ENCODE measurements at regions not wholly inside any gene's neighbourhood (a gene's known extent, or its start where the extent isn't known, plus 50 kb on each side); places are given as distances from the start of the nearest gene placed in this dataset.
A peak's percentile ranks its signal among the peaks of the same experiment; 100 is the strongest.
"Not testable (repeated sequence)": the region's sequence is repeated elsewhere in the genome, so short reads cannot be mapped to it uniquely, and the experiment has no call there.

DNA sequence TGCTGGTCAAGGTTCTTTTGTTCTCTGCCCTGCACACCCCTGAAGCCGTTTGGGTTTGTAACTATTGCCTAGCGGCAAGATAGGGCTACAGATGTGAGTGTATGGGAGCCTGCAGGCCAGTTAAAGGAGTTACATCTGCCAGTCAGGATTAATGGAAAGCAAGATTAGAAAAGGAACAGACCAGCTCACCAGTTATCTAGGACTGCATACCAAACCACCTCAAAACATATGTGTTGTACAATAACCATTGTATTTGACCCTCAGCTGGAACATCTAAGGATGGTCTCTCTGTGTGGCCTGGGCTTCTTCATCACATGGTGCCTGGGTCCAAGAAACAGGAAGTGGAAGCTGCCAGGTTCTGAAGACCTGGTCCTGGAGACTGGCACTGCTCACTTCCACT, 52.5 kb upstream of the FBXO28 start:
- DNase-seq, result no peak

DNA sequence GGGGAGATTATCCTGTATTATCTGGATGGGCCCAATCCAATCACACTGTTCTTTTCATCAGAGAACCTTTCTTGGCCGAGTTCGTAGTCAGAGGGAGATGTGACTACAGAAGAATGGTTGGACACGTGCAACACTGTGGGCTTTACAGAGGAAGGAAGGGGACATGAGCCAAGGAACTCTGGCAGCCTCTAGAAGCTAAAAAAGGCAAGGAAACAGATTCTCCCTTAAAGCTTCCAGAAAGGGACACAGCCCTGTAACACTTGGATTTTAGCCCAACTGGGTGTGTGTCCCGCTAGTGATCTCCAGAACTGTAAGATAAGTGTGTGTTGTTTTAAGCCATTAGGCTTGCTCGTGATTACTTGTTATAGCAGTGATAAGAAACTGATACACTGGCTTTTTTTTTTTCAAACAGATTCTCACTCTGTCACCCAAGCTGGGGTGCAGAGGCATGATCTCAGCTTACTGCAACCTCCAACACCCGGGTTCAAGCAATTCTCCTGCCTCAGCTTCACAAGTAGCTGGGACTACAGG, 53.9 kb upstream of the FBXO28 start:
- no peak for DNase-seq

DNA sequence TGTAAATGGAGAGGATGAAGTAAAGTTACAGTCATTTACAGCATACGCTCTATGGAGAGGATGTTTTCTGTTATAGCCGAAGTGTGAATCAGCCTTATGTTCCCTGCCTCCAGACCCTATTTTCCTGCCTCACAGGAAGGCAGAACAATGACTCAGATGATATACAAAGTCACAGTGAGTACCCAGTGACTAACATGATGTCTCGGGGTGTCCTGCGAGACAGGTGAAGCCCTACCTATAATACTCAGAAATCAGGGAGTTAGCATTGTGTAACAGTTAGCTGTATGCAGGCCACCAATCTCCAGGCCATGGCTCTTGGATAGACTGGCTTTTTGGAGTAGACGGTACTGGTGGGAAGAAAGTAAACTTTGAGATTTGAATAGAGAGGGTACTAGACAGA, 55.6 kb upstream of the FBXO28 start:
- DNase-seq, result peak; percentile 21

DNA sequence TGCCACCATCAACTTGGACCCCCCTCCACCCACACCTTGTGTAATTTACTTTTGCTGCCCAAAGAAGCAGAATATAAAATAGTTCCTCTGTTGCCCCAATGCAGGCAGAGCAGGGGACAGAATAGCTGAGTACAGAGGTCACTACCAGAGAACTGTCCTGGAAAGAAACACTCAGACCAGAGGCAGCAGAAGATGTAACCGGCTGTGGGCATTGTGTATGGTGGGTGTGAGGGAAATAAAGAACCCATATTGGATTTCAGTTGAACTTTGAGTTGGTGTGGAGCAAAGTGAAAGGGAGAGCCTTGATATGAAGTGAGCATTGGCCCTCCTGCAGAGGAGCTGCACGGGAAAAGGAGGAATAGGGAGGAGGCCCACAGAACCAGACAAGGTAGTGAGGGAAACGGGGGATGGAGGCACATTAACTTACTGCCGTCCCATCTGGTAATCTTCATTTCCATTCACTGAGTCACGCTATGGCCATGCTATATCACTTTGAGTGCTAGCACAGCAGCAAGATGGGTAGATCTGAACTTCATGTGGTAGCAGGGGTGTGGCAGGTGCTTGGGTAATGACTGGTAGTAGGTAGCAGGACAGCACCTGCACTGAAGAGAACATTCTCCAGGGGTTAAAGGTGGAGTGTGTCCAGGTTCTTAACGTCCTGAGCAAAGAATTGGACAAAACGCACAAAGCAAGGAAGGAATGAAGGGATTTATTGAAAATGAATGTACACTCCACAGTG, 56.3 kb upstream of the FBXO28 start:
- DNase-seq, result no peak

DNA sequence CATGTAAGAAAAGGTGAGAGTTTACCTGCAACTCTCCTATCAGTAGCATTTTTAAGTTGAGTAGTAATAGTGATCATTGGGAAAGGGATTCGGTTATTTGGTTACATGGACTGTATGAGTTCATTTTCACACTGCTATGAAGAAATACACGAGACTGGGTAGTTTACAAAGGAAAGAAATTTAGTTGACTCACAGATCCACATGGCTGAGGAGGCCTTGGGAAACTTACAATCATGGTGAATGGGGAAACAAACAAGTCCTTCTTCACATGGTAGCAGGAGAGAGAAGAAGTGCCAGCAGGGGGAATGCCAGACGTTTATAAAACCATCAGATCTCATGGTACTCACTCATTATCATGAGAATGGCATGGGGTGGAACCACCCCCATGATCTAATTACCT, 59.3 kb upstream of the FBXO28 start:
- no peak for DNase-seq

DNA sequence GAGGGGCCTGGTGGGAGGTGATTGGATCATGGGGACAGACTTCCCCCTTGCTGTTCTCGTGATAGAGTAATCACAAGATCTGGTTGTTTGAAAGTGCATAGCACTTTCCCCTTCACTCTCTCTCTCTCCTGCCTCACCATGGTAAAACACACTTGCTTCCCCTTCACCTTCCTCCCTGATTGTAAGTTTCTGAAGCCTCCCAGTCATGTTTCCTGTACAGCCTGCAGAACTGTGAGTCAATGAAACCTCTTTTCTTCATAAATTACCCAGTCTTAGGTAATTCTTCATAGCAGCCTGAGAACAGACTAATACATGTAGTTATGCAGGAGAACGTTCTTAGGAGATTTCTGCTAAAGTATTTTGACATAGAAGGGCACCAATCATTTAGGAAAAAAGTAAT, 59.9 kb upstream of the FBXO28 start:
- no peak for DNase-seq

DNA sequence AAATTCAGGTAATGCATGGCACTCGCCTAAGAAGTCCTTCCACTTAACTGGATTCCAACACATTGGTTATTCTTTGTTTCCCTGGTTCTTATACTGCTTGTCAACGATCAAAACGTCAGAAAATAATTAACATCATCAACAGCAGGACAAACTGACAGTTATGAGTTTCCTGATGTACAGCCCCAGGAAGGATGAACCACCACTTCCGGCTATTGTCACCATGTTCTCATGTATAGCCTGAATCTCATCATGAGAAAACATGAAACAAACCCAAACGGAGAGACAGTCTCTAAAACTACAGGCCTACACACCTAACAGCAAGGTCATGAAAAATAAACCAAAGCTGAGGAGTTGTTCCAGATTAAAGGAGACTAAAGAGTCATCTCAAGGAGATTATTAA, 60.5 kb upstream of the FBXO28 start:
- DNase-seq, result no peak

DNA sequence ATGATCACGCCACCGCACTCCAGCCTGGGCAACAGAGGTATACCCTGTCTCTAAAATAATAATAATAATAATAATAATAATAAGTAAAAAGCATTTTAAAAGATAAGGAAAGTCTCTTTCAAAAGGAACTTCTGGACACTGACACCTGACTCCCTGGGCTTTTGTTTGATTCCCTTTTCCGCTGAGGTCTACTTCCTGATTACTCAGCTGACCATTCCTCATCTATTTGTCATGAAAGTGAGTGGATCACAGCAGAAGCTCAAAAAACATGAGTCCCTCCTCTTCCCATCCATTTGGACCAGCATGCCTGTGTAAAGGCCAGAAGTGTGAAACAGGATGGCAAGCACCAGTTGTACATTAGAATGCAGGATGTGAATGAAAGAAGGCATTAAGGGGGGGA, 61.1 kb upstream of the FBXO28 start:
- peak; percentile 75 for DNase-seq

DNA sequence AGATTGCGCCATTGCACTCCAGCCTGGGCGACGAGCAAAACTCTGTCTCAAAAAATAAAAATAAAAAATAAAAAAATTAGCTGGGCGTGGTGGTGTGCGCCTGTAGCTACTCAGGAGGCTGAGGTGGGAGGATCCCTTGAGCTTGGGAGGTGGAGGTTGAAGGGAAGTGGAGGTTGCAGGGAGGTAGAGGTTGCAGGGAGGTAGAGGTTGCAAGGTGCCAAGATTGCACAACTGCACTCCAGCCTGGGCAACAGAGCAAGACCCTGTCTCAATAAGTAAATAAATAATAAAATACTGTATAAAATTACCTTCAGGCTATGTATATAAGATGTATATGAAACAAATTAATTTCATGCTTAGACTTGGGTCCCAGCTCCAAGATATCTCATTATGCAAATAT, 62.1 kb upstream of the FBXO28 start:
- not testable (repeated sequence) for DNase-seq

DNA sequence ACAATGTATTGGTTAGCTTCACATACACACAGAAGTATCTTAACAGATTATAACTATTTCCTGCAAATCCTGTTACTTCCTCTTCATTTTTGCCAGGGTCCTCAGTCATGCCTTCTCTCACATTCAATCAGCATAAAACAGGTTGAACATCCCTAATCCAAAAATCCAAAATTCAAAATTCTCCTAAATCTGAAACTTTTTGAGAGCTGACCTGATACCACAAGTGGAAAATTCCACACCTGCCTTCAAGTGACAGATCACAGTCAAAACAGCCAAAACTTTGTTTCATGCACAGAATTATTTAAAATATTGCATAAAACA, 62.9 kb upstream of the FBXO28 start:
- DNase-seq, result no peak

DNA sequence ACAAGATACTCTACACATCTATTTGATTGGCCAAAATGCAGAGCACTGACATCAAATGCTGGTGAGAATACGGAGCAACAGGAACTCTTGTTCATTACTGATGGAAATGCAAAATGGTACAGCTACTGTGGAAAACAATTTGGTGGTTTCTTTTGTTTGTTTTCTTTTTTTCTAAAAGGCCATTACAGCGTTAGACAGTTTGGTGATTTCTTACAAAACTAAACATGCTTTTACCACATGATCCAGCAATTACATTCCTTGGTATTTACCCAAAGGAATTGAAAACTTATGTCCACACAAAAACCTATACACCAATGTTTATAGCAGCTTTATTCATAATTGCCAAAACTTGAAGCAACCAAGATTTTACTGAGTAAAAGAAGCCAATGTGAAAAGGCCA, 66.4 kb upstream of the FBXO28 start:
- no peak for DNase-seq

DNA sequence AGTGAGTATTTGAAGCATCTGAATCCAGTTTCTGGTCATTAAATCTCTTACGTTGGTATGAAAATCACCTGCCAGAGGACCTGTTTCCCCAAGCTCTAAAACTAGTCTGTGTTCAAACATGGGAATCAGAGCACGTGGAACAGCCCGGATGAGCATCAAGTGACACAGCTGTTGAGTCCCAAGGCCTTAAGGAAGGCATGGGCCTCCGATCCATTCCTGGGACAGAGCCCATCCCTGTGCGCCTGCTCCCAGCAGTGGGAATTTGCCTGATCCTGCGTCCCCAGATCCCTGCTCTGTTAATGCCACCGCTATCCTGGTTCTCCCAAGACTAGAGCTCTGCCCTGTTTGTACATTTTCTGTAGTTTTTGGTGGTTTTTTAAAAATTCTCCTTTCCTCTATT, 68.4 kb upstream of the FBXO28 start:
- DNase-seq, result no peak

DNA sequence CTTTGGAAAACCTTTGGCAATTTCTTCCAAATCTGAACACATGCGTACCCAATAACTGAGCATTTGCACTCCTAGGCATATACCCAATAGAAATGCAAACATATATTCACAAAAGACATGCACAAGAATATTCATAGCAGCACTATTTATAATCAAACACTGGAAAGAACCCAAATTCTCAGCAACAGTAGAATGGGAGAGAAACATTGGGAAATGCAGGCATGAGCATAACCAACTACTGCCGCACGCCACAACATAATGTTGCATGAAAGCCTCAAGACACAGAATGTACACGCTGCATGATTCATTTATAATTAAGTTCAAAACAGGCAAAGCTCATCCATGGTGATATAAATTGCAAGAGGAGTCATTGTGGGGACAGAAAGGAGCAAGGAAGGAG, 69.5 kb upstream of the FBXO28 start:
- no peak for DNase-seq

DNA sequence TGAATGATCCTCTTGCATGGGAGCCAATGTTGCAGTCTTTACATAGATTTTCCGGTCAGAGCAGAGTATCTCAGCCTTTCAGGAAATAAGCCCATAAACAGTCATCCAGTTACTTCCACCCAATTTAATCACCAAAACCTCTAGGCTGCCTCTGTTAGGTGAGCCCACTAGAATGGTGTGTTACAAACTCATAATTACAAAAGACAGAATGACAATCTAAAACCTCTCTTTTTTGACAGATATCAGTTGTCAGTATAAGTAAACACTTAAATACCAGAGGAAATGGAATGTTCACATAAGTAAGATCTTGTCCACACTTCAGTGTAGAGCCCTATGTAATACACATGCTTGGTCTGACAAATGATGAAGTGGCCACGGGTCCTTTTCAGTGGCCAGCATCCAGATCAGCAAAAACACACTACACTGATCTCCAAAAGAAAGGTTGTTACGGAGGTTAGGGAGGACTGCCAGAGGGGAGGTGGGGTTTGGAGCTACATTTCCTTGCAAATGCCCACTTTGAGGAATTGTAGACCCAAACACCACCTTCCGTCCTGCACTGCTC, 71.3 kb upstream of the FBXO28 start:
- peak; percentile 61 for DNase-seq

DNA sequence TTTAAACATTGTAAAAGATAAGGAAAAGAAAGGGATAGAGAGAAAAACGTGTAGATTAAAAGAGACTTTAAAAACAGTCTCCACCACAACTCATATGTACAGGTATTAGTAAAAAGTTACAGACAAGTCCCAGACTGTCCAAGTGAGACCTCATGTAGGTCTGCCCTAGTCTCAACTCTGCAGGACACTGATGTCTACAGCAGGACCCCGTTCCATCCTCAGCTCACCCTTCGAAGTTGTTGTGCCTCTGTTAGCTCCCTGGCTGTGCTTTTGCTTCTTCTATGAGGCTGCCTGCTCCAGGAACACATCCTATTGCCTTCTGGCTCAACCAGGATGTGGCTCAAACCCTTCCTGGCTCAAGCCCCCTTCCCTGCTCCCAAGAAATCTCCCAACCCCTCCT, 72.9 kb upstream of the FBXO28 start:
- DNase-seq, result no peak

DNA sequence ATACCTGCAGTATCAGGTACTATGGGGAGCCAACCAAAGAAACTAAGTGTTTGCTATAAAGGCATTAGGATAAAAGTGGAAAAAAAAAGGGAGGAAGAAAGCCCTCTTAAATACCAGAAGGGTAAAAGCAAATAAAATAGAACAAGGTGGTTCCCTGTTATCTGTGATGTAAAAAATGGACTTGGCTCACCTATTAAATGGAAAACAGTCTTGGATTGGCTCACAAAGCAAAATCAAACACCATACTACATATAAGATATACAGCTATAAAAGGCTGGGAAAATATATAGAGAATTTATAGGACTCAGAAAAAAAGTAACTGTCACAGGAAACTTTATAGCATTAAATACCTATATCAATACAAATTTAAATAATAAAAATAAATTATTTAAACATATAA, 73.5 kb upstream of the FBXO28 start:
- DNase-seq, result not testable (repeated sequence)

DNA sequence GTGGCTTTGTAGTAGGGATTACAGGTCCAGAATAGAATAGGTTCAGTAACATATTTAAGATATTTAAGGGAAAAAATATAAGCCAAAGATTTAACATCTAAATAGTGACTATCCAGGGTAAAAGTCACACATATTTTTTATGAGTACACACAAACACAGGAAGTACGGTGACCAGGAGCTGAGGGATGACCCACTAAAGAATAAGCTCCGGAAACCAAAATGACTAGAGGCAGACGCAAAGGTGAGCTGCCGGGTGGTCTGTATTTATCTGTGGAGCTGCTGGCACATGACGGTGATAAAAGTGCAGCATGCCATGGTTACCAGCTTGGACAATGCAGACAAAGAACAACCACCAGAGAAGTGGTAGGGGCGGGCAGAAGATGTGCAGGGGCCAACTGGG, 73.9 kb upstream of the FBXO28 start:
- DNase-seq, result not testable (repeated sequence)

DNA sequence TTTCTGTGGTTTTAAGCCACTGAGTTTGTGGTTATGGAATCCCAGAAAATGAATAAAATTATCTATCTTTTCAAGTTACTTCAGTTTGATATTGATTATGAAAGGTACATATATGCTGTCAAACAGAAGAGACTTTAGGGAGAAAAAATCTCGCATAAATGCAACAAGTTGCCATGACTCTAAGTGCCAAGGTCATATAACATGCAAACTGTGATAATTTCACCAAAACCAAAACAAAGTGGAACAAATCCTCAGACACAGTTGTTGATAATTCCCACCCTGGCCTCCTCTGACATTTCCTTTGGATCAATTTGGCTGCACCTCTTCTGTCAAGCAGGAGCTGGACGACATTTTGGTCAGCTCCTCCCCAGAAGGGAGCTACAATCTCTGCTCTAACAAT, 75.1 kb upstream of the FBXO28 start:
- not testable (repeated sequence) for DNase-seq

DNA sequence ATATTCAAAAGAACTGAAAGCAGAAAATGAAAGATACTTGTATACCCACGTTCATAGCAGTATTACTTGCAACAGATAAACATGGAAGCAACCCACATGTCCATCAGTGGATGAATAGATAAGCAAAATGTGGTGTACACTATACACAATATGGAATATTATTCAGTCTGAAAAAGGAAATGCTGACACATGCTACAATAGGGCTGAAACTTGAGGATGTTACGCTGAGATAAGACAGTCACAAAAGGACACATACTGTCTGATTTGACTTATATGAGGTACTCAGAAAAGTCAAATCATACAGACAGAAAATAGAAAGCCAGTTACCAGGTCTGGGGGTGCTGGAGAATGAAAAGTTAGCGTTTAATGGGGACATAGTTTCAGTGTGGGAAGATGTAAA, 76.5 kb upstream of the FBXO28 start:
- not testable (repeated sequence) for DNase-seq

DNA sequence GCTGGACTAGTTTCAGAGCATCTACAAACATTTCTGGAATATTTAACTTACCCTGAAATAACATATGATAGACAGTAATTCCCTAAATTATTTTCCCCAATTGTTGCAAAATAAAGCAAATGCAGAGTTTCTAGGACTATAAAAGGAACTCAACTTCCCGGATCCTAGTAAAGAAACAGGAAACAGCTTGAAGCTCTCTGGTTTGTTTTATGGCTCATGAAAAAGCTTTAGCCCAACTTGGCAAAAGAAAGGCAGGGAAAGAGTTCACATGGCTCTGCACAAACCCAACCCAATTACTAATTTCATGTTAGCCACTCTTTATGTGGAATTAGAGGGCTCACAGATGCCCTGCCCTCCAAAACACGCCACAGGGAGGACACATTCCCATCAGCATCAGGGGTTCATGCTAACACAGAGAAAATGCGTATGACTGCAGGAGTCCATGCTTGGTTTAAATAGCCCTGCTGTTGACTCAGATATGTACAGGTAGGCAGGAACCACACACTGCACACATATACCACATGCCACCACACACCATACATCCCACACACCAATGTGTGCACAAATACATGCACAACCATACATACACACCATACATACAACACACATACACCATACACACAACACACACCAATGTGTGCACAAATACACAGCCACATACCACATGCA, 81.2 kb upstream of the FBXO28 start:
- DNase-seq, result not testable (repeated sequence)

DNA sequence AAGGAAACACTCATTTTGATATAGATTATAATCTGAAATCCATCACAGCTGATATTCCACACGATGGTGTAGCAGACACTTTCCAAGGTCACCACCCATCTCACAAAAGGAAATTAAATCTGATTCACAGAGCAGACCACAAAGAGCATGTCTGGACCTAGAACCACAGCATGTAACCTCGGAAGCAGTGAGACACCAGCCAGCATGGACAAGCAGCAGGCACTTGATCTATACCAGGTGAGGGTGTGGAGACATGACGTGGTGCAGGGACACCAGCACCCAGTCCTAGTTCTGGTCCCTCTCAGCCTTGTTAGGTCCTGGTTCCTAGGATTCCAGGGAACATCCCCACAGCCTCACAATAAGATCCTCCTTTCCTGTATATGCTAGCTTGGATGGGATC, 81.9 kb upstream of the FBXO28 start:
- not testable (repeated sequence) for DNase-seq

DNA sequence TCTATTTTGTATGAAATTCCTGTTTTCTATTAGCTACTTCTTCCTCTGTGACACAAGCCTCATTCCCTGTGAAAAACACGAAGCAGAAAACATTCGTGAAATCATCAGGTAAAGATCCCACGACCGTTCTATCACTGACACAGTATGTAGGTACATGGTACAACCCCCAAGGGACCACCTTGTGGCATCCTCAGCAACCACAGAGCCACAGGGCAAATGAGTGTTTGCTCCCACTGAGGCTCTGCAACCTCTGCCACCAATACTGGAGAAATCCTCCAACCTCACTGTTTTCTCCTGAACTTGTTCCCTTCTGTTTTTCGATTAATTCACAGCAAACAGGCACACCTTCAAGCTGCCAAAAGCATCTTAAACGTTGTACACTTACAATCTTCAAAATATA, 83.7 kb upstream of the FBXO28 start:
- not testable (repeated sequence) for DNase-seq

DNA sequence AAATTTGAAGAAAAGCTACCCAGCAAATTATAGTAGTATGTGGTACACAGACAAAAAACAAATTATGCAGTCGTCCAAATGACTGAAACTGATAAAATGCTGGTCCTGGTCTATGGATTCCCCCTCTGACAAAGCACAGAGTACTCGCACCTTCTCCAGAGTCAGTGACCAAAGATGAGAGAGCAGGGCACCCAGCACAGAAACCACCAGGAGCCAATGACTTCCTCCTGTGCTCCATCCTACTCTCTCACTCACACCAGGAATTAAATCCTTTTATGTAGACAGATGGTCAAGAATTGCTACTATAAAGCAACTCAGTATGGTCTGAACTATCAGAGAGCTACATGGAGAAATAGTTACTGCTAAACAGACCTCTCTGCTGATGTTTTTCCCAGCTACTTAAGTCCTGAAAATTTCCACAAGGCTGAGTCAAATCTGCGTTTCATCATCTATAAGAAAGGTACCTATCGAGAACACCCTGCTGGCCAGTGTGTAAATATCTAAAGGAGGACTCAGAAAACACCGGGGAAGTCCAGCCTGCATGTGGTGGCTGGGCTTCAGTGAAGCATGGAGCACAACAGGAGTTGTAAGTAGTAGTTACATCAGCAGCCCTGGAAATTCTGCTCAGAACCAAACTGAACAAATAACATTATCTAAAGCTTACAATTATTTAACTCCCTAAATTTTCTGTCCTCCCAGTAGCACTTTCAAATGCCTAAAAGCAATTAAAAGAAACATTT, 84.5 kb upstream of the FBXO28 start:
- peak; percentile 58 for DNase-seq

DNA sequence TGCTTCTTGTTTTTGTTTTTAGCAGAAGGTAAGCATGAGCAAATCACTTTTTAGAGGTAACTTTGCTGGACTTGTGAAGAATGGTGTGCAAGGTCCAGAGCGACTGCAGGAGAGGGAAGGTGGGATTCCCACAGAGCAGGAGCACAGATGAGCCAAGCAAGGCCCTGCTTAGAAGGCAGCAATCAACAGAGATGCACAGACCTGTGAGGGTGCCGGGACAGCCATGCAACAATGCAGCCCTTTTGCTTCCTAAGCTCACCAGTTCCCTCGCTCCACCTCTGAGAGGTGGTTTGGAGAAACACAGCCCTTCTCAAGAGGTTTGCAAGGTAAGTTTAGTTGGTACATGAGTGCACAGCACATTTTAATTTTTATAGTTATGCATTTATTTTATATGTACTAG, 85.1 kb upstream of the FBXO28 start:
- not testable (repeated sequence) for DNase-seq
